ENCODE measurements at regions not wholly inside any gene's neighbourhood (a gene's known extent, or its start where the extent isn't known, plus 50 kb on each side); places are given as distances from the start of the nearest gene placed in this dataset.

DNA sequence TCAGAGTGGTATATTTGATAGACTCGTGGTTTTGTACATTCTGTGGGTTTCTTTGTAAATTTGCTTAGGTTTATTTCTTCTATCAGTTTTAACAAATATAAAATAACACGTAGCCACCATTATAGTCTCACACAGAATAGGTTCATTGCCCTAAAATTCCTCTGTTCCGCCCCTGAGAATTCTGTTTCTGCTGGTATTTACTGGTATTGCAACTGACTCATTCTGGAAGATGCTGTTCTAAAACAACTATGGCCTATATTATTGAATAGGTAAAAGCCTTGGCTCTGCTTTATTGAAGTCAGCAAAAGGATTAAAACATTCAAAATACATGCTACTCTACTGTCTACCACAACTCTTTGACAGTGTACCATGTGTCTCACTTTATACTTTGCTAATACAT, 119.1 kb upstream of the CHORDC1 start:
- no peak overlapping the region for H3K4me3 ChIP-seq (ENCODE audit: low read depth, low read length)
- DNase-seq (ENCODE audit: low read depth), result no peak
- TF ChIP-seq CTCF (IDR thresholded peaks at IDR 0.05; ENCODE audit: control insufficient read depth, extremely low read depth, insufficient read depth), result no peak

- H3K4me3 ChIP-seq (ENCODE audit: low read depth, low read length), result no peak overlapping the region
- DNase-seq (ENCODE audit: low read depth), result no peak
- no peak for TF ChIP-seq CTCF (IDR thresholded peaks at IDR 0.05; ENCODE audit: control insufficient read depth, extremely low read depth, insufficient read depth)
Observed at GRCh38 chr11:90332415-90332814, 109.6 kb upstream of the CHORDC1 start.

GRCh38 chr11:90330632-90331031, 107.8 kb upstream of the CHORDC1 start:
- TF ChIP-seq CTCF (IDR thresholded peaks at IDR 0.05; ENCODE audit: control insufficient read depth, extremely low read depth, insufficient read depth), result no peak
- no peak for DNase-seq (ENCODE audit: low read depth)
- no peak overlapping the region for H3K4me3 ChIP-seq (ENCODE audit: low read depth, low read length)

DNA sequence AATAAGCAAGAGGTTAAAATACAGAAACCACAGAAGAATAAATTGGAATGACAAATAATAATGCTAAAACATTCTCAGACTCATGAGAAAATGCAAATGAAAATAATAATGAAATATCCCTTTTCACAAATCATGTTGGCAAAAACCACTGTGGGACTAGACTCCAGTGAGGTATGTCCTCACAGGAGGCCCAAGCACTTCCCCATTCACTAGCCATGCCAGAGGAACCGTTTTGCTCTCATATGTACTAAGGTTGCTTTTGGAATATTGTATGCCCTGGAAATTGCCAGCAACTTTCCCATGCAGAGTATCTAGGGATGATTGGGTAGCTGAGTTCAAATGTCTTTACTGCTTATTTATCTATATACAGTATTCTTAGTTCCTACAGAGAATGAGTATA, 106.2 kb upstream of the CHORDC1 start:
- DNase-seq (ENCODE audit: low read depth), result no peak
- TF ChIP-seq CTCF (IDR thresholded peaks at IDR 0.05; ENCODE audit: control insufficient read depth, extremely low read depth, insufficient read depth), result no peak
- no peak overlapping the region for H3K4me3 ChIP-seq (ENCODE audit: low read depth, low read length)

DNA sequence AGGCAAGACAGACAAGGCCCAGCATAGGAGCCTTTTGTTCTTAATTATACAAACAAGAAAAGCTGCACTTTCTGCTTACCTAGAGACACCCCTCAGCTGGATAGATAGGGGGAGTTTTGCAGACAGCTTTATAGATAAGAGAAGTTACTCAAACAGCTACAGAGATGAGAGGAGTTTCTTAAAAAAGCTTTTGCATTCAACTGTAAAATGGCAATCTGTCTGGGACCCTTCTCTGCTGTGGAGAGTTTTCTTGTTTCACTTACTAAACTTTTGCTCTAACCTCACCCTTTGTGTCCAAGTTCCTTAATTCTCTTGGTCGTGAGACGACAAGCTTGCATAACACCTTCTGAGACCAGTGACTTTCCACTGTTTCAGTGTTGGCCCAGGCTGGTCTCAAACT, 103.8 kb upstream of the CHORDC1 start:
- TF ChIP-seq CTCF (IDR thresholded peaks at IDR 0.05; ENCODE audit: control insufficient read depth, extremely low read depth, insufficient read depth), result no peak
- no peak overlapping the region for H3K4me3 ChIP-seq (ENCODE audit: low read depth, low read length)
- no peak for DNase-seq (ENCODE audit: low read depth)

GRCh38 chr11:90323289-90323688, 100.4 kb upstream of the CHORDC1 start:
- DNase-seq (ENCODE audit: low read depth), result no peak
- H3K4me3 ChIP-seq (ENCODE audit: low read depth, low read length), result no peak overlapping the region
- no peak for TF ChIP-seq CTCF (IDR thresholded peaks at IDR 0.05; ENCODE audit: control insufficient read depth, extremely low read depth, insufficient read depth)

GRCh38 chr11:90321018-90321417, 98.2 kb upstream of the CHORDC1 start:
- no peak overlapping the region for H3K4me3 ChIP-seq (ENCODE audit: low read depth, low read length)
- no peak for DNase-seq (ENCODE audit: low read depth)
- no peak for TF ChIP-seq CTCF (IDR thresholded peaks at IDR 0.05; ENCODE audit: control insufficient read depth, extremely low read depth, insufficient read depth)

All from LNCaP clone FGC (cell line).